HG03442 (cell line): ENCODE measurements at regions not wholly inside any gene's neighbourhood (a gene's known extent, or its start where the extent isn't known, plus 50 kb on each side); places are given as distances from the start of the nearest gene placed in this dataset.

Experiments
- ATAC-seq: cut with Tn5 transposase; IDR thresholded peaks from one replicate; pipeline ENCODE4 v1.9.1; 2021; ENCODE audit warnings: mild to moderate bottlenecking, moderate library complexity; ENCODE audit not compliant: unreplicated experiment

GRCh38 chr4:13316354-13316753 is 167.8 kb downstream of the RAB28 start:
- no peak for ATAC-seq

- ATAC-seq, result no peak
These were observed 170.3 kb downstream of the RAB28 start for GRCh38 chr4:13313856-13314255.

- no peak for ATAC-seq
These were observed 171.9 kb downstream of the RAB28 start for GRCh38 chr4:13312264-13312663.

GRCh38 chr4:13309751-13310150 is 174.4 kb downstream of the RAB28 start:
- no peak for ATAC-seq

GRCh38 chr4:13306356-13306755 is 177.8 kb downstream of the RAB28 start:
- no peak for ATAC-seq

- no peak for ATAC-seq
These were observed 181.3 kb downstream of the RAB28 start for GRCh38 chr4:13302876-13303275.

- no peak for ATAC-seq
These were observed 184.8 kb downstream of the RAB28 start for GRCh38 chr4:13299343-13299742.

GRCh38 chr4:13298655-13299054 is 185.5 kb downstream of the RAB28 start:
- ATAC-seq, result no peak

GRCh38 chr4:13296986-13297385 is 187.2 kb downstream of the RAB28 start:
- ATAC-seq, result no peak

- no peak for ATAC-seq
These were observed 189.1 kb downstream of the RAB28 start for GRCh38 chr4:13294961-13295605.

GRCh38 chr4:13292372-13292771 is 191.8 kb downstream of the RAB28 start:
- ATAC-seq, result no peak

GRCh38 chr4:13289391-13289790 is 194.7 kb downstream of the RAB28 start:
- no peak for ATAC-seq

GRCh38 chr4:13285336-13285735 is 198.8 kb downstream of the RAB28 start:
- ATAC-seq, result no peak

- ATAC-seq, result no peak
These were observed 199.2 kb downstream of the RAB28 start for GRCh38 chr4:13284932-13285331.

- no peak for ATAC-seq
These were observed 207.8 kb downstream of the RAB28 start for GRCh38 chr4:13276357-13276756.

- no peak for ATAC-seq
These were observed 215.4 kb downstream of the RAB28 start for GRCh38 chr4:13268703-13269102.

GRCh38 chr4:13268165-13268564 is 216.0 kb downstream of the RAB28 start:
- no peak for ATAC-seq

GRCh38 chr4:13267091-13267490 is 217.0 kb downstream of the RAB28 start:
- no peak for ATAC-seq

GRCh38 chr4:13266687-13267086 is 217.5 kb downstream of the RAB28 start:
- ATAC-seq, result no peak

- ATAC-seq, result no peak
These were observed 220.1 kb downstream of the RAB28 start for GRCh38 chr4:13263967-13264525.

GRCh38 chr4:13262816-13263215 is 221.3 kb downstream of the RAB28 start:
- no peak for ATAC-seq

GRCh38 chr4:13261486-13262257 is 222.5 kb downstream of the RAB28 start:
- ATAC-seq, result no peak
